Gastrocnemius medialis (tissue), 4 donors: ENCODE measurements at regions not wholly inside any gene's neighbourhood (a gene's known extent, or its start where the extent isn't known, plus 50 kb on each side); places are given as distances from the start of the nearest gene placed in this dataset.

Source experiments
- ATAC-seq, 2 donors: fragments of 150-250 bp; one replicate each; pipeline ENCODE4 v1.9.1; 2016
- DNase-seq, 2 donors: peaks; one replicate each; pipeline ENCODE4 v3.0.0-alpha.2; 2019
- H3K27ac ChIP-seq, 4 donors: fragments of 200-600 bp; sonication (generic); 1 replicate in 1 of 4; 2 replicates in 3 of 4; pipeline ENCODE4 v1.5.1; 2016 to 2018; ENCODE audit warnings: mild to moderate bottlenecking in 2 of 4, moderate library complexity in 1 of 4
- H3K27me3 ChIP-seq, 3 donors: fragments of 200-600 bp; sonication (generic) in 2 of 3; 1 replicate in 1 of 3; 2 replicates in 2 of 3; pipeline versions ENCODE4 v1.5.1 to v1.6.0; 2016 to 2019; ENCODE audit warnings: mild to moderate bottlenecking in 1 of 3, moderate library complexity in 1 of 3
- H3K36me3 ChIP-seq, 2 donors: fragments of 200-600 bp; sonication (generic) in 1 of 2; one replicate each; pipeline ENCODE4 v1.5.1; 2017 to 2018
- H3K4me1 ChIP-seq, 2 donors: fragments of 200-600 bp; sonication (generic) in 1 of 2; one replicate each; pipeline ENCODE4 v1.5.1; 2016 to 2017; ENCODE audit warnings: mild to moderate bottlenecking in 2 of 2
- H3K4me3 ChIP-seq, 4 donors: fragments of 200-600 bp; sonication (generic) in 3 of 4; 1 replicate in 1 of 4; 2 replicates in 3 of 4; pipeline ENCODE4 v1.5.1; 2016 to 2019; ENCODE audit warnings: mild to moderate bottlenecking in 2 of 4
- H3K9me3 ChIP-seq, 3 donors: fragments of 200-600 bp; sonication (generic) in 2 of 3; 1 replicate in 1 of 3; 2 replicates in 2 of 3; pipeline ENCODE4 v1.5.1; 2016 to 2019
- CTCF ChIP-seq, 5 experiments: fragments of 450-650 bp in 3 of 5; fragments of 200-600 bp in 2 of 5; sonication (generic) in 2 of 5; IDR thresholded peaks in 4 of 5; conservative IDR thresholded peaks in 1 of 5; 1 replicate in 4 of 5; 2 replicates in 1 of 5; pipeline ENCODE4 v1.5.1; 2016 to 2019; ENCODE audit warnings: antibody characterized with exemption in 5 of 5, mild to moderate bottlenecking in 3 of 5, moderate library complexity in 3 of 5
- POLR2A ChIP-seq, 2 donors: fragments of 450-650 bp; IDR thresholded peaks; one replicate each; pipeline ENCODE4 v1.6.1; 2017; ENCODE audit warnings: antibody characterized with exemption in 2 of 2, mild to moderate bottlenecking in 2 of 2, moderate library complexity in 2 of 2
- in situ Hi-C, 4 donors: fragments of 200-750 bp; cut with MboI; loops; one replicate each; pipeline versions ENCODE4 v1.15.0 to v1.8.0; 2017; ENCODE audit warnings: low sequenced_read_pairs in 4 of 4
- intact Hi-C: fragments of 100-400 bp; cut with DNase I; formaldehyde crosslinking; loops from one replicate; pipeline ENCODE4 v1.15.1; 2023; ENCODE audit warnings: low total_unique reads

DNA sequence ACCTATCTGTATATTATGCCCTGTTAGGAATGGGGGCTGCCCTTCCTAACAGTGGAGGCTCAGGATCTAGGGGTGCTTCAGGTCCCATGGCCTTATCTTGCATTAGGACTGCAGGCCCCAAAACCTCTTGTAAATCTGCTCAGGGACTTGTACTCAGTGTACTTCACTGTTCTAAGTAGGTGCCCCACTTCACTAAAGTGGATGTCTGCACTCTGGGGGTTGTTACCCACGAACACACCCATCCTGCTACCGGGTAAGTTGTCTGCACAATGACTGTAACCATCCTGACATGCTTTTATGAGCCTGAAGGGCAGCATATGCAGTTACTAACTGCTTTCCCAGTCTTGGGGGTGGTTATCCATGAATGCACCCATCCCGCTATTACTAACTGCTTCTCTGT lies 163.0 kb downstream of the PTCSC3 start:
- Histone ChIP-seq H3K27ac (no peak overlapping the region), H3K9me3 (no peaks in the 10 kb centered on the region), H3K36me3 (no peaks in the 10 kb centered on the region), H3K27me3 (no peaks in the 10 kb centered on the region), H3K4me3 (no peak overlapping the region), H3K4me1 (no peaks in the 10 kb centered on the region)
- ATAC-seq (no peak), DNase-seq (no peak)
- TF ChIP-seq POLR2A (IDR thresholded peaks at IDR 0.05) (no peak), CTCF (IDR thresholded peaks at IDR 0.05 in 4 of 5, conservative IDR thresholded peaks at IDR 0.05 in 1 of 5) (no peak)
- in situ Hi-C loops, result no loop called here
- intact Hi-C loops, result no loop called here

DNA sequence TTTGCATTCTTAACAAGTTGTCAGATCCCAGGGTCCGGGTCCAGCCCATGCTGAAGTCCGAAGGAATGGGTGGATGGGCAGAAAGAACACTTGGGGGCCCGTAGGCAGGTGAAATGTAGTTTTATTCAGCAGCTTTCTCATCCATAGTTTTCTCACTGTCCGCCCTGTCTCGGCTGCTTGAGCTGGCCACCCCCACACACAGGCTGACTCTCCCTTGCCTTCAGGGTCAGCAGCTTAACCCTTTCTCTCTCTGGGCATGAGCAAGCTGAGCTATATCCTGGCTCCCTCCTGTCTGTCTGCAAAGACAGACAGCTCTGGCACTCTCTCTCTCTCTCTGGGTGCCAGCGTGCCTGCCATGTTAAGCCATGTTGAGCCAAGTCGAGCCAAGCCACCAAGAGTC lies 163.9 kb downstream of the PTCSC3 start:
- in situ Hi-C loops, result no loop called here
- no peaks in the 10 kb centered on the region for H3K4me1 ChIP-seq
- intact Hi-C loops, result no loop called here

GRCh38 chr14:36009643-36010042 lies 166.9 kb downstream of the PTCSC3 start:
- Histone ChIP-seq H3K4me3 (no peak overlapping the region), H3K27me3 (no peaks in the 10 kb centered on the region), H3K36me3 (no peaks in the 10 kb centered on the region), H3K9me3 (no peaks in the 10 kb centered on the region), H3K4me1 (no peaks in the 10 kb centered on the region), H3K27ac (no peak overlapping the region)
- ATAC-seq (no peak), DNase-seq (no peak)
- TF ChIP-seq POLR2A (IDR thresholded peaks at IDR 0.05) (no peak), CTCF (IDR thresholded peaks at IDR 0.05 in 4 of 5, conservative IDR thresholded peaks at IDR 0.05 in 1 of 5) (no peak)
- intact Hi-C loops, result no loop called here
- in situ Hi-C loops, result no loop called here

More for the DNA sequence above, 163.9 kb downstream of the PTCSC3 start:
- TF ChIP-seq CTCF (IDR thresholded peaks at IDR 0.05 in 4 of 5, conservative IDR thresholded peaks at IDR 0.05 in 1 of 5), result no peak
- TF ChIP-seq POLR2A (IDR thresholded peaks at IDR 0.05), result no peak
- ATAC-seq (no peak), DNase-seq (no peak)
- no peaks in the 10 kb centered on the region for H3K27me3 ChIP-seq
- no peaks in the 10 kb centered on the region for H3K36me3 ChIP-seq
- H3K4me3 ChIP-seq, result no peak overlapping the region
- H3K27ac ChIP-seq, result no peak overlapping the region
- H3K9me3 ChIP-seq, result no peaks in the 10 kb centered on the region

- intact Hi-C loops (no loop called here), in situ Hi-C loops (no loop called here)
- Histone ChIP-seq H3K9me3 (no peaks in the 10 kb centered on the region), H3K4me1 (no peaks in the 10 kb centered on the region), H3K36me3 (no peaks in the 10 kb centered on the region), H3K27ac (no peak overlapping the region), H3K4me3 (no peak overlapping the region), H3K27me3 (no peaks in the 10 kb centered on the region)
- DNase-seq (no peak), ATAC-seq (no peak)
- TF ChIP-seq CTCF (IDR thresholded peaks at IDR 0.05 in 4 of 5, conservative IDR thresholded peaks at IDR 0.05 in 1 of 5), result no peak
- TF ChIP-seq POLR2A (IDR thresholded peaks at IDR 0.05), result no peak
Measured at GRCh38 chr14:36006623-36007022, 169.9 kb downstream of the PTCSC3 start.

DNA sequence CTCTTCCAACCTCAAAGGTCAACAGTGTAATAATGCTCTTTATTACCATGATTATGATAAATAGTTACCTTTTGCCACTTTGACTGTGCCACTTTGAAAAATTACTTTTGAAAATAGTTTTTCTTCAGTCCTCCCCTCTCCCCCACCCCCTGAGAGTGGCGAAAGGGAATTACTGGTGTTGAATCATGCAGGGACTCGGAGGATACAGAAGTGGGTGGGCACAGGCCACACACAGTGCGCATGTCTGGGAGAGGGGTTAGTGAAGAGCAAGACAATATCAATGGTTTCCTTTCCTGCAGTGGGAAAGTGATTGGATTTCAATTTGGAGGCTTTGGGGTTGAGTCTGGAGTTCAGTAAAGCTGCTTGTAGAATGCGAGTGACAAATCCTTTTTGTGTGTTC lies 170.9 kb downstream of the PTCSC3 start:
- no peak for TF ChIP-seq POLR2A (IDR thresholded peaks at IDR 0.05)
- TF ChIP-seq CTCF (IDR thresholded peaks at IDR 0.05 in 4 of 5, conservative IDR thresholded peaks at IDR 0.05 in 1 of 5), result no peak
- no peak for DNase-seq
- ATAC-seq, result no peak
- no peak overlapping the region for H3K4me3 ChIP-seq
- H3K27me3 ChIP-seq, result no peaks in the 10 kb centered on the region
- no peak overlapping the region for H3K27ac ChIP-seq
- H3K36me3 ChIP-seq, result no peaks in the 10 kb centered on the region
- intact Hi-C loops, result no loop called here
- H3K9me3 ChIP-seq, result no peaks in the 10 kb centered on the region
- H3K4me1 ChIP-seq, result no peaks in the 10 kb centered on the region
- in situ Hi-C loops, result no loop called here
